ENCODE measurements at regions not wholly inside any gene's neighbourhood (a gene's known extent, or its start where the extent isn't known, plus 50 kb on each side); places are given as distances from the start of the nearest gene placed in this dataset.

DNA sequence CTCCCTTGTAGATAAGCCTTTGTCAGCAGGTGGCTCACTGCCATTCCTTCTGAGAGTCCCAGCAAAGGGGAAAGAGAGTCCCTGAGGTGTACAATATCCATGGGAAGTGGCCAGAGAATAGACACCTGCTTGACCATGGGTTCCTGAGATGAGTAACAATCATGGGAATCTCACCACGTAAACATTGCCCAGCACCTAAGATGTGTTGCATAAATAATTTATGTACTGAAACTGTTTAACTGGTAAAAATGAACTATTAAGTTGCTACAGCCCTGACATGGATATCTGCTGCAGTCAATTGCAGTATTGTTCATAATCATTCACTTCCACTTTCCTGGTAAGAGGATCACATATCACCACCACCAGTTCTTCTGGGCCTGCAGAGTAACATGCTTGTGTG lies 123.8 kb upstream of the INHBA start:
- no peak for DNase-seq

DNA sequence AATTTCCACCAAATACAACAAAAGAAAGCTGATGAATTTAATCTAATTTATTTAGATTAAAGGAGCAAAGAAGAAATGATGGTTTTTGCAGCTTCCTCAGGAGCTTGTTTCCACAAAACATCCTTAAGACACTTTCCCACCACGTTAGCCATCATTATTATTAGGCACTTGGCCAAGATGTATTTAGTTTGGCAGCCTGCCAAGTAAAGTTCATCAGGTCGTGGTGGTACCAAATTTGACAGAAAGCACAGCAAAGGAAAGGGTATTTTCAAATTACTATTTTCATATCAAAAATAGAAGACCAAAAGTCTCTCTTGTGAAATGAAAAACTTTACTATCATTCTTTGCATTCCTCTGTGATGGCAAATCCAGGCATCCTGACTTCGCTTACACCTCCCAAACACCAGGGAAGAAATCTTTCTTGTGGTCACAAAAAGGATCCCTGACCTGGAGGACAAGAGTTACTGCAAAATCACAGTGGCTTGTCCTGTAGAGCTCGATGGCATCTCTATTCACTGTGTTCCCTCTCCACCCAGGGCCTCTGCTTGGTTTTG lies 123.1 kb upstream of the INHBA start:
- DNase-seq, result no peak

DNA sequence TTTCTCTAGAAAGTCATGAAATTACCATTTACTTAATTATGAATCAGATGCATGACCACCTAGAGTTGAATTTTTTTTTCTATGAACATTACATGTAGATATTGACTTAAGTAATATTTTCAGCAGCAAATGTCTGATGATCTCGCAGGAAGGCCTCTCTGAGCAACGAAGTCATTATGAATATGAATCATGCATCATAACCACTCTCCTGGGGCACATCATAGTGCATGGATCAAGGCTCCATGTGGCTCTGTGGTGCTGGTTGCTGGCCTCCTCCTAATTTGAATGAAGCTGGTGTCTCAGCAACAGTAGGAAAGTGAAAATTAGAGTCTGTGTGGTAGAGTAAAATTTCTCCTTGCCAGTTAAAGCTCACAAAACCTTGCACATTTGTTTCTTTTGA lies 121.4 kb upstream of the INHBA start:
- no peak for DNase-seq

GRCh38 chr7:41822259-41822817 lies 119.4 kb upstream of the INHBA start:
- DNase-seq, result no peak

DNA sequence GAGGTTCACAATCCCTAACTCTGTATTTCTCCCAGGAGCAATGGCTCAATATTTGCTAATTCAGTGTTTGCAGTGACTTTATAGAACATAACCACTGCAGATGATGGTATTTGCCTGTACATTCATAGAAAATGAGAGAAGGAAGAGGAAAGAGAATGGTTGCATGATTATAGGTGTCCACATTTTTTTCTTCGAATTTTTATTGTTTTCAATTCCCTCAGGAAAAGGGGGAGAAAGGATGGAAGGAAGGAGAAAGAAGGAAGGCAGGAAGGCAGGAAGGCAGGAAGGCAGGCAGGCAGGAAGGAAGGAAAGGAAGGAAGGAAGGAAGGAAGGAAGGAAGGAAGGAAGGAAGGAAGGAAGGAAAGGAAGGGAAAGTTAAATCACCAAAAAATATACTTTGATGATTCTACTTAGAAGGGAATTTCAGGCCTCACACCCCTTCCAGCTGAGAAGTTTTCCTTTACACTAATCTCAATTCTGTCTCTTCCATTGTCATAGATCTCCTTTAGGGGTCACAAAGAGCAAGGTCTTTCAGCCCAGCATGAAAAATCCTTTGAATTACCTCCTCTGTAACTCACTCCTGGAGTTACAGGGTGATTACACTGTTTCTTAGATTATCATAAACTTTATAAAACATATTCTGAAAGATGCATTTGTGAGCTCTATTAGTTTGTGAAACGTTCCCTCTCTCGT lies 118.8 kb upstream of the INHBA start:
- no peak for DNase-seq

- DNase-seq, result no peak
Measured at GRCh38 chr7:41820111-41820671, 117.3 kb upstream of the INHBA start.

DNA sequence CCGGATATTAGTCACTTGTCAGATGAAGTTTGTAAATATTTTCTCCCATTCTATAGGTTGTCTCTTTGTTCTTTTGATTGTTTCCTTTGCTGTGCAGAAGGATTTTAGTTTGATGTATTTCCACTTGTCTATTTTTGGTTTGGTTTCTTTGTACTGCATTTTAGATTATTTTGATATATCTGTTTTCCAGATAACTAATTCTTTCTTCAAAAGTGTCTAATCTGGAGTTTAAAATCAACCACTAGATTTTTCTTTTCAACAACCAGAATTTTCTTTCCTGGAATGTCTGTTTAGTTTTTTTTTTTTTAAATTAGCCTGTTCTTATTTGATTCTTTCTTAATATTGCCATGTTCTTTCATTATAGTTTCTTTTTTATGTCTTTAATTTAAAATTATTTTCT lies 116.8 kb upstream of the INHBA start:
- no peak for DNase-seq

DNA sequence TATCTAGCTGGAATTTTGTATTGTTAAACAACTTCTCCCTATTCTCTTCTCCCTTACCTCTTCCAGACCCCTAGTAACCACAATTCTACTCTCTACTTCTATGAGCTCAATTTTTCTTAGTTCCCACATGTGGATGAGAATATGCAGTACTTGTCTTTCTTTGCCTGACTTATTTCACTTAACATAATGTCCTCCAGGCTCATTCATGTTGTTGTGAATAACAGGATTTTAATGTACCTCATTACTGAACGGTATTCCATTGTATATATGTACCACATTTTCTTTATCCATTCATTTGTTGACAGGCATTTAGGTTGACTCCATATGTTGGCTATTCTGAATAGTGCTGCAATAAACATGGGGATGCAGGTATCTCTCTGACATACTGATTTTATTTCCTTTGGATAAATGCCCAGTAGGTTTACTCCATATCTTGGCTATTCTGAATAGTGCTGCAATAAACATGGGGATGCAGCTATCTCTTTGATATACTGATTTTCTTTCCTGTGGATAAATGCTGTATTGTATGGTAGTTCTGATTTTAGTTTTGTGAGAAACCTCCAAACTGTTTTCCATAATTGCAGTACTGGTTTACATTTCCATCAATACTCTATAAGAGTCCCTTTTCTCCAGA lies 116.0 kb upstream of the INHBA start:
- no peak for DNase-seq

DNA sequence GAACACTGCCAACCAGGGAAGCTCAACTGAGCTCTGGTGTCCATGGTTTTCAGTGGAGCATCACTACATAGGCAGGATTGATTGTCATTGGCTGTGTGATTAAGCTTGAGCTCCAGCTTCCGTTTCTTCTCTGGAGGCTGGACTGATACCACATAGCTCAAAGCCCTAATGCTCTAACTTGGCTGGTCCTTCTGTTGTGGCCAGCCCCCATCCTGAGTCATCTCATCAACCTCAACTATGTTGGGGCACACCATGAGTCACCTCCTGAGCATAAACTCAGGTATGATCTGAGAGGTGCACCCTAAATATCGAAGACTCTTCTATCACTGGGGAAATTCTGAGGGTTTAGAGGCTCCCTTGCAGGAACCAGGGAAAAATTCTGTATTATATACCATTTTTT lies 114.5 kb upstream of the INHBA start:
- no peak for DNase-seq

GRCh38 chr7:41816111-41816510 lies 113.2 kb upstream of the INHBA start:
- no peak for DNase-seq

DNA sequence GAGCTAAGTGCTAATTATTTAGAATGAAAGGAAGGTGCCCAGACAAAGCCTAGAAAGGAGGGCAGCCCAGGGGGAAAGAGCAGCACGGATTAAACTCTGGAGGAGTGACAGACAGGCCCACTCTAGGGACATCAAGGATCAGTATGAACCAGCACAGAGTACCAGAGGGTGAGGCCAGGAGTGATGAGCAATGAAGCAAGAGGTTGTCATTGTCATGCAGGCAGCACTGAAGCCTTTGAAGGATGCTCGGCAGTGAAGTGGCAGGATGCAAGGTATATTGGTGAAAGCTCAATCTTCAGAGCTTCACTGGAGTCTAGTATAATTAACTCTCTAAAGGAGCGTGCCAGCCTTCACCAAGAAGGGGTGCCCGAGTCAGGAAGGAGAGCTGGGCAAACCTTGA lies 112.0 kb upstream of the INHBA start:
- no peak for DNase-seq

- DNase-seq, result no peak
Measured at GRCh38 chr7:41813286-41813685, 110.4 kb upstream of the INHBA start.

- DNase-seq, result no peak
Measured at GRCh38 chr7:41811941-41812340, 109.1 kb upstream of the INHBA start.

DNA sequence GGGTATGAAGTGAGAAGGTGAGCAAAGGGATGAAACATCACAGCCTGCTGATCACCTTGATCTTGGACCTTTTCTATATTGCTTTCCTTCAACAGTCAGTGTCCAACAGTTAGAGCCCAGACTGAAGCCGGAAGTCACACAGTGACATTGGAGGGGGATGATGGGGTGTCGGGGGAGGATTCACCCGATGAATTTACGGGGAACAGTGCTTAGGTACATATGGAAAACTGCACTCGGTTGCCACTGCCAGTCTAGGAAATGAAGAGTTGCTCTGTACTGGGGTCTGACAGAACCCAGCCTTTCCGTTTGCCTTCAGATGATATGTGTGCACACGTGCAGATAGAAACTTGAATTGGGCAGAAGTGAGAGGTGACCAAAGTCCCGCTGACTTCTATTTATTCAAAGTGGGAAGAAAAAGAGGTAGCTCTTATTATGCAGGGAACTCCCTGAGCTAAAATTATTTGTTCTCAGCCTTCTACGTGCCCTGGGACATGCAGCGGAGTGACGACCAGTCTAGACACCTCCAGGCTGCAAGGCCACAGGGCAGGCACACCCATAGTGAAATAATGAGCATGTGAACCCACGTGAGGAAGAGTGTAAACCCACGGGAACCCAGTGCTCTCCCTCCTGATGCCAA lies 107.2 kb upstream of the INHBA start:
- DNase-seq, result no peak

DNA sequence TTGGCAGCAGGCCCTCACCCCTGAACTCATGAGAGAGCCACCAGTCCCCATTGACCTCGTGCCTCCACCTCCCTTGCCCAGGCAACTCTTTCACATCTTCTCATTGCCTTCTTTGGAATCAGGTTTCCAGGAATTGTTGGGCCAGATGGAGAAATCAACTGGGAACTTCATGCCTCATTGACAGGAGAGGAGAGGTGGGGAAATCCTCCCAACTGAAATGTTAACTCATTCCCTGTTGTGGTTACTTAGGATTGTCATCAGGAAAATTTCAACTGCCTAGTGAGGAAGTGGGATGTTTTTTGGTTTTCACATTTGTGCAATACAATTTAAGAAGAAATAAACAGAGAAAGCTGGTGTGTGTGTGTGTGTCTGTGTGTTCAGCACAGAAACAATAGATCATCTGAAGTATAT lies 106.6 kb upstream of the INHBA start:
- DNase-seq, result no peak

GRCh38 chr7:41809116-41809515 lies 106.2 kb upstream of the INHBA start:
- no peak for DNase-seq

DNA sequence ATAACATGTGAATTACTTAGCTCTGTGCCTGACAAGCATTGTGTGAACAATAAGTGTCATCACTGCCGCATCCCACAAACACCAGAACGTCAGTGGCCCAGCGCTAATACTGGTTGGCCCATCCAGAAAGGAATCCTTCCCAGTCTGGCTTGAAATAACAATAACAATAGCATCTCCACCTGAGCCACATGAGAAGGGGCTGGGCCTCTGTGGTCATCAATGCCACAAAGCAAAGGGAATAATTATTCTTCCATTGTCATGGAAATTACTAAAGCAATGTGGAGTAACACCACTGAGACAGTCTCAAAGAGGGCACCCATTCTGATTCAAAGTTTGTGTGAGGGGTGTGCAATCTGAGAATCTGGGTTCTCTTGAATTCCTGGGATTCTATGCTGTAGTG lies 105.7 kb upstream of the INHBA start:
- DNase-seq, result no peak

- DNase-seq, result no peak
Measured at GRCh38 chr7:41803569-41803968, 100.7 kb upstream of the INHBA start.

DNA sequence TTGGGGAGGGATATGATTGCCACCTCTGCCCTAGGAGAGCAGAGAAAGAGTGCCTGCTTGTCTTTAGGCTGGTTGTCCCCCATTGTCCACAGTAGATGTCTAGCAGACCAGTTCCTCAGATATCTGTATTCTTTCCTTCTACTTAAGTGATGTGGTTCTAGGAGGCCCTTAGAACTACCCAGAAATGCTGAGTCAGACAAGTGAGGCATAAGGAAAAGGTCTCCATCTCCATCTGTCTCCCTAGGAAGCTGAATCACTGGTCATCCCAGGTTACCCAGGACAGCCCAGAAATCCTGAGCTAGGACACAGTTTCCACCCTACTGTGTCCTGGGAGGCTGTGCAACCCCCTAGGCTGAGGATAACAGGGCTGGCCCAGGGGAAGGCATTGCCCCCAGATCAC lies 93.4 kb upstream of the INHBA start:
- DNase-seq, result no peak

DNA sequence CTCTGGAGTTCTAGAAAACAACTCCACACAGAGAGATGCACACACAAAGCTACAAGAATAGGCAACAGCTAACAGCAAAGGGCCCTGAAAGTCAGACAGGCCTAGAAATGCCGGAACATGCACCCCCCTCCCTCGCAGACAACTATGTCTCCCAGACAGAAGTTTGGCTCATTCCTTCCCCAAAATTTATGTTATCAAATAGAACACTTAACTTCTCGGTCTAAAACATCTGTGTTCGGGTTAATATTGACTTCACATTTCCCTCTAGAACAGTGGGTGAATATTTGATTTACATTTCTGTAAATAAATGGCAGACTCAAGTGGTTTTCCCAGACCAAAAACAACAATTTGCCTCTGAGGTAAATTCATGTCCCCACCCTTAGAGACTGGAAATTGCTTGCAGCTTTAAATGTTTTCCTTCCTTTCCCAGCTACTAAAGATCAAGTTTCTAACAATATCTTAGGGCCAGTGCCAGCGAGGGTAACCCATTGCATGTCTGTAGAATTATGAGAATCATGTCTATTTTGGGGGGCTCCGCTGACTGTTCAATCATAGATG lies 92.5 kb upstream of the INHBA start:
- no peak for DNase-seq

- no peak for DNase-seq
Measured at GRCh38 chr7:41793556-41793955, 90.7 kb upstream of the INHBA start.

GRCh38 chr7:41792120-41792519 lies 89.2 kb upstream of the INHBA start:
- no peak for DNase-seq

- DNase-seq, result no peak
Measured at GRCh38 chr7:41788556-41788955, 85.7 kb upstream of the INHBA start.

Data from CD4-positive, alpha-beta T cell treated with Interleukin-12 subunit alpha and Interleukin-12 subunit beta, for 1 hour (primary cell).